NCI-H2196 (cell line): ENCODE measurements at regions not wholly inside any gene's neighbourhood (a gene's known extent, or its start where the extent isn't known, plus 50 kb on each side); places are given as distances from the start of the nearest gene placed in this dataset.

Experiments
- DNase-seq: peaks from one replicate; lab custom pipeline; 2025; ENCODE audit not compliant: unreplicated experiment; lab: John Stamatoyannopoulos, UW

- DNase-seq = no peak
Measured at GRCh38 chr5:17690473-17690872, 56.2 kb downstream of the TAF11L14 start.

- no peak for DNase-seq
Measured at GRCh38 chr5:17691762-17692161, 57.5 kb downstream of the TAF11L14 start.

GRCh38 chr5:17694371-17694770 is 60.1 kb downstream of the TAF11L14 start:
- DNase-seq = no peak

- DNase-seq = no peak
Measured at GRCh38 chr5:17694914-17695313, 60.7 kb downstream of the TAF11L14 start.

GRCh38 chr5:17696627-17697026 is 62.4 kb downstream of the TAF11L14 start:
- no peak for DNase-seq

- no peak for DNase-seq
Measured at GRCh38 chr5:17697671-17698070, 63.4 kb downstream of the TAF11L14 start.

GRCh38 chr5:17709011-17709710 is 74.9 kb downstream of the TAF11L14 start:
- DNase-seq = no peak

GRCh38 chr5:17713301-17713700 is 79.0 kb downstream of the TAF11L14 start:
- DNase-seq = no peak

GRCh38 chr5:17714186-17714585 is 79.9 kb downstream of the TAF11L14 start:
- no peak for DNase-seq

- DNase-seq = no peak
Measured at GRCh38 chr5:17719592-17719991, 85.3 kb downstream of the TAF11L14 start.

GRCh38 chr5:17720071-17720470 is 85.8 kb downstream of the TAF11L14 start:
- no peak for DNase-seq

GRCh38 chr5:17723876-17724275 is 89.6 kb downstream of the TAF11L14 start:
- no peak for DNase-seq

- DNase-seq = no peak
Measured at GRCh38 chr5:17727098-17727497, 92.8 kb downstream of the TAF11L14 start.

GRCh38 chr5:17730421-17730820 is 96.2 kb downstream of the TAF11L14 start:
- DNase-seq = no peak

- no peak for DNase-seq
Measured at GRCh38 chr5:17732351-17732923, 98.2 kb downstream of the TAF11L14 start.

- DNase-seq = no peak
Measured at GRCh38 chr5:17734011-17734410, 99.8 kb downstream of the TAF11L14 start.

- no peak for DNase-seq
Measured at GRCh38 chr5:17735761-17736160, 101.5 kb downstream of the TAF11L14 start.

GRCh38 chr5:17737092-17737491 is 102.8 kb downstream of the TAF11L14 start:
- no peak for DNase-seq

- DNase-seq = no peak
Measured at GRCh38 chr5:17738446-17738845, 104.2 kb downstream of the TAF11L14 start.

- DNase-seq = no peak
Measured at GRCh38 chr5:17743580-17744435, 109.5 kb downstream of the TAF11L14 start.

- DNase-seq = no peak
Measured at GRCh38 chr5:17748201-17748600, 113.9 kb downstream of the TAF11L14 start.

- DNase-seq = no peak
Measured at GRCh38 chr5:17748941-17749340, 114.7 kb downstream of the TAF11L14 start.
